ENCODE measurements at regions not wholly inside any gene's neighbourhood (a gene's known extent, or its start where the extent isn't known, plus 50 kb on each side); places are given as distances from the start of the nearest gene placed in this dataset.

- TF ChIP-seq CERS6 (CRISPR knock-in tag; IDR thresholded peaks at IDR 0.05), result no peak
- TF ChIP-seq SMARCE1 (IDR thresholded peaks at IDR 0.05; ENCODE audit: borderline replicate concordance), result no peak
- no peak for TF ChIP-seq RORA (CRISPR knock-in tag; IDR thresholded peaks at IDR 0.05)
- no peak for TF ChIP-seq ZNF576 (CRISPR knock-in tag; IDR thresholded peaks at IDR 0.05)
- TF ChIP-seq AKNA (CRISPR knock-in tag; IDR thresholded peaks at IDR 0.05; ENCODE audit: borderline replicate concordance), result no peak
- no peak for TF ChIP-seq ZNF790 (CRISPR knock-in tag; IDR thresholded peaks at IDR 0.05; ENCODE audit: borderline replicate concordance)
- no peak for TF ChIP-seq SMARCC2 (IDR thresholded peaks at IDR 0.05)
- TF ChIP-seq ZNF124 (CRISPR knock-in tag; IDR thresholded peaks at IDR 0.05), result no peak
These were observed 96.3 kb upstream of the UBAC2 start (continued) for GRCh38 chr13:99104396-99104795.

- Histone ChIP-seq H4K20me1 (ENCODE audit: insufficient read depth, low read length) (no peaks in the 10 kb centered on the region), H2AFZ (ENCODE audit: low read length) (no peak overlapping the region), H3K27ac (ENCODE audit: extremely low read length, insufficient read depth, low read length) (no peak overlapping the region), H3K4me3 (replicated peaks in 1 of 3; ENCODE audit: insufficient read depth in 1 of 3, low read depth in 2 of 3, low read length in 3 of 3) (no peak overlapping the region), H3K27me3 (ENCODE audit: control insufficient read depth in 1 of 2, insufficient read depth in 2 of 2, low read length in 2 of 2) (peaks cover 0 to 5% of the 10 kb centered on the region in 2 experiments; a peak in 1 of 5 replicates), H3K79me2 (ENCODE audit: insufficient read depth, low read length) (no peaks in the 10 kb centered on the region), H3K36me3 (replicated peaks in 1 of 2; ENCODE audit: control insufficient read depth in 1 of 2, insufficient read depth in 2 of 2, low read length in 2 of 2) (no peaks in the 10 kb centered on the region), H3K4me1 (ENCODE audit: insufficient read depth, low read length) (no peaks in the 10 kb centered on the region), H3K9me3 (ENCODE audit: low read length) (no peaks in the 10 kb centered on the region), H3K9ac (ENCODE audit: insufficient read depth, low read depth, low read length) (no peak overlapping the region), H3K4me2 (ENCODE audit: low read depth, low read length) (no peak overlapping the region)
- in situ Hi-C loops (cut with HindIII; ENCODE audit: extremely low pct_ligation_motif_present, low pct_unique_long_range_greater_than_20kb) (no loop called here), intact Hi-C loops (cut with micrococcal nuclease; ENCODE audit: unreplicated experiment) (no loop called here)
- ChIA-PET CTCF (ENCODE audit: low intra/inter-chr PET ratio, low total read pairs) (no interaction called here), POLR2A (no interaction called here)
- no peak for FAIRE-seq
- no TSS peak for BruUV-seq (replicated peaks)
- DNase-seq (ENCODE audit: low spot score), result no peak
- 14% methylated on average over 3 of the region's 3 CpGs for WGBS (ENCODE audit: low lambda C conversion rate)
- ATAC-seq, result no peak
- TF ChIP-seq GATAD2A (CRISPR knock-in tag; IDR thresholded peaks at IDR 0.05) (no peak), SUZ12 (IDR thresholded peaks at IDR 0.05; ENCODE audit: low read depth, low read length) (no peak), ZXDC (CRISPR knock-in tag; IDR thresholded peaks at IDR 0.05) (no peak), CBX5 (CRISPR knock-in tag; IDR thresholded peaks at IDR 0.05; ENCODE audit: borderline replicate concordance) (no peak), MEF2D (CRISPR knock-in tag; IDR thresholded peaks at IDR 0.05) (no peak), ZEB1 (IDR thresholded peaks at IDR 0.05; ENCODE audit: insufficient replicate concordance, low read depth) (no peak)
These were observed 95.5 kb upstream of the UBAC2 start for GRCh38 chr13:99105160-99105559.

All from HepG2 (cell line).